HUDEP-2 (cell line): ENCODE measurements at regions not wholly inside any gene's neighbourhood (a gene's known extent, or its start where the extent isn't known, plus 50 kb on each side); places are given as distances from the start of the nearest gene placed in this dataset.

Experiments used
- DNase-seq, 76 experiments: peaks; one replicate each; lab custom pipeline; 2025; ENCODE audit not compliant: unreplicated experiment in 76 of 76; lab: John Stamatoyannopoulos, UW

- no peak for DNase-seq
These were observed 2029.9 kb upstream of the AGA start for GRCh38 chr4:179472164-179472563.

GRCh38 chr4:179478608-179479007 is 2036.4 kb upstream of the AGA start:
- DNase-seq = no peak

- no peak for DNase-seq
These were observed 2043.5 kb upstream of the AGA start for GRCh38 chr4:179485781-179486180.

GRCh38 chr4:179486570-179487335 is 2044.5 kb upstream of the AGA start:
- DNase-seq = no peak

- DNase-seq = no peak
These were observed 2050.2 kb upstream of the AGA start for GRCh38 chr4:179492260-179493080.

GRCh38 chr4:179503976-179504375 is 2061.7 kb upstream of the AGA start:
- no peak for DNase-seq

GRCh38 chr4:179509489-179509888 is 2067.3 kb upstream of the AGA start:
- no peak for DNase-seq

- DNase-seq = no peak
These were observed 2079.7 kb upstream of the AGA start for GRCh38 chr4:179521952-179522351.

- DNase-seq = no peak
These were observed 2088.7 kb upstream of the AGA start for GRCh38 chr4:179530958-179531357.

GRCh38 chr4:179536694-179537093 is 2094.5 kb upstream of the AGA start:
- no peak for DNase-seq

GRCh38 chr4:179539641-179540040 is 2097.4 kb upstream of the AGA start:
- no peak for DNase-seq

GRCh38 chr4:179543771-179544170 is 2101.5 kb upstream of the AGA start:
- DNase-seq = no peak

- no peak for DNase-seq
These were observed 2102.3 kb upstream of the AGA start for GRCh38 chr4:179544496-179544895.

GRCh38 chr4:179552131-179552530 is 2109.9 kb upstream of the AGA start:
- no peak for DNase-seq

- DNase-seq = no peak
These were observed 2121.5 kb upstream of the AGA start for GRCh38 chr4:179563741-179564140.

- no peak for DNase-seq
These were observed 2127.3 kb upstream of the AGA start for GRCh38 chr4:179569549-179569948.

GRCh38 chr4:179582164-179582905 is 2140.1 kb upstream of the AGA start:
- DNase-seq = no peak

- no peak for DNase-seq
These were observed 2141.0 kb upstream of the AGA start for GRCh38 chr4:179583221-179583620.

GRCh38 chr4:179584101-179584500 is 2141.9 kb upstream of the AGA start:
- DNase-seq = no peak

GRCh38 chr4:179585761-179586160 is 2143.5 kb upstream of the AGA start:
- no peak for DNase-seq

GRCh38 chr4:179586460-179586859 is 2144.2 kb upstream of the AGA start:
- DNase-seq = no peak
